Activated B cell treated with CpG ODN at 0.5 μM for 24 hours (primary cell): ENCODE measurements at regions not wholly inside any gene's neighbourhood (a gene's known extent, or its start where the extent isn't known, plus 50 kb on each side); places are given as distances from the start of the nearest gene placed in this dataset.
"Not testable (repeated sequence)": the region's sequence is repeated elsewhere in the genome, so short reads cannot be mapped to it uniquely, and the experiment has no call there.

Source experiments
- ATAC-seq: fragments of 200-7000 bp; cut with Tn5 transposase; one replicate; pipeline ENCODE4 v1.10.0; 2021; ENCODE audit warnings: low read depth, mild to moderate bottlenecking, moderate library complexity
- CTCF ChIA-PET: fragments of 350-600 bp; sonication (Branson Sonifier 250); formaldehyde crosslinking; loops from one replicate; lab custom pipeline; 2021; ENCODE audit warnings: antibody characterized with exemption; lab: Charles Lee
- POLR2A ChIA-PET: fragments of 350-600 bp; sonication (Branson Sonifier 250); formaldehyde crosslinking; loops from one replicate; lab custom pipeline; 2021; ENCODE audit warnings: antibody characterized with exemption; lab: Charles Lee
- DNase-seq: peaks from one replicate; pipeline ENCODE4 v3.0.0; 2022
- H3K27ac Mint-ChIP-seq: one replicate; pipeline ENCODE4 v1.8.0; 2020; ENCODE audit warnings: mixed read lengths
- H3K27me3 Mint-ChIP-seq: one replicate; pipeline ENCODE4 v1.8.0; 2021; ENCODE audit warnings: mixed read lengths
- H3K36me3 Mint-ChIP-seq: one replicate; pipeline ENCODE4 v1.8.0; 2021; ENCODE audit warnings: low read depth, mixed read lengths
- H3K4me1 Mint-ChIP-seq: one replicate; pipeline ENCODE4 v1.8.0; 2021; ENCODE audit warnings: mixed read lengths
- H3K4me3 Mint-ChIP-seq: one replicate; pipeline ENCODE4 v1.8.0; 2020; ENCODE audit warnings: mild to moderate bottlenecking, mixed read lengths
- H3K9me3 Mint-ChIP-seq: one replicate; pipeline ENCODE4 v1.8.0; 2020; ENCODE audit warnings: mixed read lengths
- intact Hi-C: fragments of 100-400 bp; cut with micrococcal nuclease; formaldehyde crosslinking; loops from one replicate; pipeline ENCODE4 v1.15.1; 2024
- TF ChIP-seq, protein P1 (sequence below): fragments of 200-600 bp; IDR thresholded peaks from one replicate; pipeline ENCODE4 v1.8.0; 2022; ENCODE audit warnings: antibody characterized with exemption, mild to moderate bottlenecking

GRCh38 chr3:88301996-88302393 lies 152.2 kb downstream of the C3orf38 start:
- intact Hi-C loops, result no loop called here
- CTCF ChIA-PET, result no interaction called here

GRCh38 chr3:88303331-88303904 lies 153.7 kb downstream of the C3orf38 start:
- H3K4me3 Mint-ChIP-seq, H3K9me3 Mint-ChIP-seq, intact Hi-C loops, ATAC-seq, POLR2A ChIA-PET, H3K4me1 Mint-ChIP-seq, H3K27ac Mint-ChIP-seq, CTCF ChIA-PET, H3K36me3 Mint-ChIP-seq, H3K27me3 Mint-ChIP-seq, DNase-seq: not testable (repeated sequence)

More at GRCh38 chr3:88301996-88302393, 152.2 kb downstream of the C3orf38 start:
- no peaks in the 10 kb centered on the region for H3K4me1 Mint-ChIP-seq
- H3K9me3 Mint-ChIP-seq, result no peaks in the 10 kb centered on the region
- POLR2A ChIA-PET, result no interaction called here
- DNase-seq, result no peak
- TF ChIP-seq, protein P1, sequence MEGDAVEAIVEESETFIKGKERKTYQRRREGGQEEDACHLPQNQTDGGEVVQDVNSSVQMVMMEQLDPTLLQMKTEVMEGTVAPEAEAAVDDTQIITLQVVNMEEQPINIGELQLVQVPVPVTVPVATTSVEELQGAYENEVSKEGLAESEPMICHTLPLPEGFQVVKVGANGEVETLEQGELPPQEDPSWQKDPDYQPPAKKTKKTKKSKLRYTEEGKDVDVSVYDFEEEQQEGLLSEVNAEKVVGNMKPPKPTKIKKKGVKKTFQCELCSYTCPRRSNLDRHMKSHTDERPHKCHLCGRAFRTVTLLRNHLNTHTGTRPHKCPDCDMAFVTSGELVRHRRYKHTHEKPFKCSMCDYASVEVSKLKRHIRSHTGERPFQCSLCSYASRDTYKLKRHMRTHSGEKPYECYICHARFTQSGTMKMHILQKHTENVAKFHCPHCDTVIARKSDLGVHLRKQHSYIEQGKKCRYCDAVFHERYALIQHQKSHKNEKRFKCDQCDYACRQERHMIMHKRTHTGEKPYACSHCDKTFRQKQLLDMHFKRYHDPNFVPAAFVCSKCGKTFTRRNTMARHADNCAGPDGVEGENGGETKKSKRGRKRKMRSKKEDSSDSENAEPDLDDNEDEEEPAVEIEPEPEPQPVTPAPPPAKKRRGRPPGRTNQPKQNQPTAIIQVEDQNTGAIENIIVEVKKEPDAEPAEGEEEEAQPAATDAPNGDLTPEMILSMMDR, result no peak
- no peak overlapping the region for H3K4me3 Mint-ChIP-seq
- no peak for ATAC-seq
- H3K36me3 Mint-ChIP-seq, result no peaks in the 10 kb centered on the region
- H3K27me3 Mint-ChIP-seq, result no peaks in the 10 kb centered on the region
- no peak overlapping the region for H3K27ac Mint-ChIP-seq

DNA sequence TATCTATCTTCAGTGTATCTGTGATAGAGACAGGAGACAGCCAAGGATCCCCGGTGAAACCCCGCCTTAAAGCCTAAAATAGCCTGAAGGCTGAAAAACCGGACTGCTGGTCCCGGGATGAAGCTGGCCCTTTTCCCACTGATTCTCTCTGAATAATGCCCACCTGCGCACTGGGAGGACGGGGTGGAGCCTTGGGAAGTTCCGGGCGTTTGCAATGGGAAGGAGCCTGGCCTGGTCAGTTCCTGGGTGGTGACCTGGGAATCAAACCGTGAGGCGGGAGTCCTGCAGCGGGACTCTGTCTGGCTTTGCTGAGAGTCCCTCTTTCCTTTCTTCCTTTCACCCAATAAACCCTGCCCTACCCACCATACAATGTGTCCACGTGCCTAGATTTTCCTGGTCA lies 157.9 kb downstream of the C3orf38 start:
- no peak overlapping the region for H3K4me3 Mint-ChIP-seq
- H3K9me3 Mint-ChIP-seq, result no peaks in the 10 kb centered on the region
- H3K36me3 Mint-ChIP-seq, result no peaks in the 10 kb centered on the region
- TF ChIP-seq, protein P1, result no peak
- intact Hi-C loops, result no loop called here
- no peaks in the 10 kb centered on the region for H3K4me1 Mint-ChIP-seq
- DNase-seq, result no peak
- ATAC-seq, result no peak
- CTCF ChIA-PET, result no interaction called here
- H3K27ac Mint-ChIP-seq, result no peak overlapping the region
- POLR2A ChIA-PET, result no interaction called here
- H3K27me3 Mint-ChIP-seq, result peaks cover 1% of the 10 kb centered on the region

DNA sequence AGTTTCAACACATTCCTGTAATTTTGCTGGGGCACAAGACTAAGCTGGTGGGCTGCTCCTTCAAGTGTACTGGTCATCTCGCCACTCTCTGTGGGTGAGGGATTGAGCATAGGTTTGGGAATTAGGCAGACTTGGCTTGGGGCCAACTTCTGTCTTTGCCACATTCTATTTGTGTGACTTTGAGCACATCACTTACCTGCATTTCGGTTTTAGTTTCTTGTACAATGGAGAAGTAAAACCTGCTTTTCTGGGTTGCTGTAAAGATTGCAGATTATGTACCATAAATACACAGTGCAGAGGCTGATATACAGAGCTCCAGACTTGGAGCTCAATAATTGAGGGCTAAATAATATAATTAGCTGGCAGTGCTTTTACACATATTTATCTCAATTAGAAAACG lies 162.1 kb downstream of the C3orf38 start:
- H3K4me1 Mint-ChIP-seq, result no peaks in the 10 kb centered on the region
- H3K36me3 Mint-ChIP-seq, result no peaks in the 10 kb centered on the region
- DNase-seq (no peak), ATAC-seq (no peak)
- TF ChIP-seq, protein P1, result no peak
- ChIA-PET CTCF (no interaction called here), POLR2A (no interaction called here)
- H3K27ac Mint-ChIP-seq, result no peak overlapping the region
- peaks cover 1% of the 10 kb centered on the region for H3K27me3 Mint-ChIP-seq
- no peaks in the 10 kb centered on the region for H3K9me3 Mint-ChIP-seq
- no peak overlapping the region for H3K4me3 Mint-ChIP-seq
- intact Hi-C loops, result no loop called here

- TF ChIP-seq, protein P1, result no peak
- no peaks in the 10 kb centered on the region for H3K9me3 Mint-ChIP-seq
- DNase-seq, result no peak
- no peak for ATAC-seq
- intact Hi-C loops, result no loop called here
- no peak overlapping the region for H3K27ac Mint-ChIP-seq
- no peak overlapping the region for H3K4me3 Mint-ChIP-seq
- no peaks in the 10 kb centered on the region for H3K4me1 Mint-ChIP-seq
- ChIA-PET POLR2A (no interaction called here), CTCF (no interaction called here)
- H3K36me3 Mint-ChIP-seq, result no peaks in the 10 kb centered on the region
- H3K27me3 Mint-ChIP-seq, result peaks cover 1% of the 10 kb centered on the region
Measured at GRCh38 chr3:88312256-88312655, 162.5 kb downstream of the C3orf38 start.

- H3K4me1 Mint-ChIP-seq, result no peaks in the 10 kb centered on the region
- ATAC-seq (no peak), DNase-seq (no peak)
- ChIA-PET POLR2A (no interaction called here), CTCF (no interaction called here)
- intact Hi-C loops, result no loop called here
- no peaks in the 10 kb centered on the region for H3K27me3 Mint-ChIP-seq
- TF ChIP-seq, protein P1, result no peak
- H3K27ac Mint-ChIP-seq, result no peak overlapping the region
- H3K4me3 Mint-ChIP-seq, result no peak overlapping the region
- peaks cover 2% of the 10 kb centered on the region for H3K9me3 Mint-ChIP-seq
- H3K36me3 Mint-ChIP-seq, result no peaks in the 10 kb centered on the region
Measured at GRCh38 chr3:88318067-88318466, 168.3 kb downstream of the C3orf38 start.
